B cell (primary cell): ENCODE measurements at regions not wholly inside any gene's neighbourhood (a gene's known extent, or its start where the extent isn't known, plus 50 kb on each side); places are given as distances from the start of the nearest gene placed in this dataset.

Experiments used
- EZH2 ChIP-seq: IDR thresholded peaks from 2 replicates; pipeline ENCODE4 v1.6.1; 2012; ENCODE audit warnings: borderline replicate concordance, low read depth, mild to moderate bottlenecking, moderate library complexity, low read length; ENCODE audit not compliant: insufficient read depth, poor library complexity, severe bottlenecking
- TF ChIP-seq, protein P1 (sequence below): fragments of 200-600 bp; IDR thresholded peaks from one replicate; pipeline ENCODE4 v1.8.0; 2022; ENCODE audit warnings: antibody characterized with exemption, mild to moderate bottlenecking

GRCh38 chr5:73292816-73293459, 119.9 kb downstream of the TMEM174 start:
- no peak for TF ChIP-seq EZH2
- TF ChIP-seq, protein P1, sequence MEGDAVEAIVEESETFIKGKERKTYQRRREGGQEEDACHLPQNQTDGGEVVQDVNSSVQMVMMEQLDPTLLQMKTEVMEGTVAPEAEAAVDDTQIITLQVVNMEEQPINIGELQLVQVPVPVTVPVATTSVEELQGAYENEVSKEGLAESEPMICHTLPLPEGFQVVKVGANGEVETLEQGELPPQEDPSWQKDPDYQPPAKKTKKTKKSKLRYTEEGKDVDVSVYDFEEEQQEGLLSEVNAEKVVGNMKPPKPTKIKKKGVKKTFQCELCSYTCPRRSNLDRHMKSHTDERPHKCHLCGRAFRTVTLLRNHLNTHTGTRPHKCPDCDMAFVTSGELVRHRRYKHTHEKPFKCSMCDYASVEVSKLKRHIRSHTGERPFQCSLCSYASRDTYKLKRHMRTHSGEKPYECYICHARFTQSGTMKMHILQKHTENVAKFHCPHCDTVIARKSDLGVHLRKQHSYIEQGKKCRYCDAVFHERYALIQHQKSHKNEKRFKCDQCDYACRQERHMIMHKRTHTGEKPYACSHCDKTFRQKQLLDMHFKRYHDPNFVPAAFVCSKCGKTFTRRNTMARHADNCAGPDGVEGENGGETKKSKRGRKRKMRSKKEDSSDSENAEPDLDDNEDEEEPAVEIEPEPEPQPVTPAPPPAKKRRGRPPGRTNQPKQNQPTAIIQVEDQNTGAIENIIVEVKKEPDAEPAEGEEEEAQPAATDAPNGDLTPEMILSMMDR: no peak
